GM19324 (cell line): ENCODE measurements at regions not wholly inside any gene's neighbourhood (a gene's known extent, or its start where the extent isn't known, plus 50 kb on each side); places are given as distances from the start of the nearest gene placed in this dataset.
"Not testable (repeated sequence)": the region's sequence is repeated elsewhere in the genome, so short reads cannot be mapped to it uniquely, and the experiment has no call there.

Experiments used
- ATAC-seq: cut with Tn5 transposase; IDR thresholded peaks from one replicate; pipeline ENCODE4 v1.9.1; 2021; ENCODE audit warnings: mild to moderate bottlenecking, moderate library complexity; ENCODE audit not compliant: unreplicated experiment, low FRiP score

DNA sequence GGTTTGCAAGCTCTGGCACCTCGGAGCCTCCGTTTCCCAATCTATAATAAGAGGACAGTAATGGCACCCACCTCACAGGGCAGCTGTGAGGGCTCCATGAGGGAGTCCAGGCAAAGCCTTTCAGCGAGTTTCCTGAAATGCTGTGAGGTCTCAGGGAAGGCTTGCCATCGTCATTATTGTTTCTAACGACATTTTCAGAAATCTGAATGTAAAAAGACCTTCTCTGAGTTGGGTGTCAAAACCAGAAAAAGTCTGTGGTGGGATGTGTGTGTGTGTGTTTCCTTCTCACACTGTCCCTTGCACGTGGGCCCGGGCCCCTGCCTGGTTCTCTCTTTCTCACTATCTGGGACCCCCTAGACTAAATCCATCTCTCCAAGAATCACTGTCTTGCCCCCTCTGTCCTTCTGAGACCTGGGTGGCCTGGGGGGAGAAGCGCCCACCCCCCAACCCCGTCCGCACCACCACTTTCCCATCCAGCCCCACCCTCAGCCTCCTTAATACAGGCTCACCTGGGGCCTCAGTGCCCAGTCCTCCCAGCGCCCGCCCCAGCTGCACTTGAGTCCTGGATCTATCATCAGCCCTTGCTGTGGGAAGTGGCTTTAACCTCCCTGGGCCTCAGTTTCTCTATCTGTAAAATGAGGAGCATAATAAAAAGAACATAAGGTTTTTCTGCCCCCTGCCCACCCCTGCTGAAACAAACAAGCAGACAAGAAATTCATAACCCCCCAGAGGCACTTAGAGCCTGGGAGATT is 180.3 kb downstream of the C9orf50 start:
- ATAC-seq: no peak

DNA sequence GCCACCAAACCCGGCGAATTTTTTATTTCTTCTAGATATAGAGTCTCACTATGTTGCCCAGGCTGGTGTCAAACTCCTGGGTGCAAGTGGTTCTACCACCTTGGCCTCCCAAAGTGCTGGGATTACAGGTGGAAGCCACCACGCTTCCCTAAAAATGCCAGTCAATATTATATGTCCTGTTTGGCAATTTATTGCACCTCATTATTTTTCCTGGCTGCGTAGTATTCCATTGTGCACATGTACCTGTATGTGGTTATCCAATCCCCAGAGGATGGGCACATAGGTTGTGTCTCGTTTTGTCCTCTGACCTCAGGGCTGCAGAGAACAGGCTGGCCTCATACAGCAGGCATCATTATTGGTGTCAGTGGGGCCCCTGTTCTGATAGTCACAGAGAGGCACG is 181.7 kb downstream of the C9orf50 start:
- no peak for ATAC-seq

DNA sequence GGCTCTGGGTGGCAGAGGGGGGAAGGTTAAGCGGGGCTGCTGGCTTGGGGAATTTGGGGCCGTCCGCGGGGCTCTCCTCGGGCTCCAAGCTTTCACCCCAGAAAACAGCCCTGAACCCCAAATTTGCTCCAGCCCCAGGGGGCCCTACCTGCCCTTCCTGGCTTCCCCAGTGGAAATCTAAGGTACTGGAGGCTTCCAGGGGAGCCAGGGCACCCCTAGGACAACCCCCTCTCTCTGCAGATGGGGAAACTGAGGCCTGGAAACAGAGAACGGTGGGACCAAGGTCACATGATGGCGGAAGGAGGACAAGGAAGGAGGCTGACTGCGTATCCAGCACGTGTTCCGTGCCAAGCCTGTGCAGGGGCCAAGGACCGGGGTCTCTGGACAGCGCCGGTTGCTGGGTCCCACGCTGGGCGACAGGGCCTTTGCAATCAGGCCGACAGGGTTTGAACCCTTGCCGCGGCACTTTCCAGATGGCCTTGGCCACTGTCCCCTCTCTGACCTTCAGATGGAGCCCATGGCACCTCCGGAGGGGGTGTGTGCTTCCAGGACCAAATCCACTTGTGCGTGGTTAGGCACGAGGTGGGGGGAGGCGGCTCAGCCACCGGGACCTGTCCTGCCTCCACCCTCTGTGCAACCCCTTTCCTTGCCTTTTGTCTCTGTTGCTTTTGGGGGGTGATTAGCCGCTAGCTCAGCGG is 183.1 kb downstream of the C9orf50 start:
- ATAC-seq: no peak

DNA sequence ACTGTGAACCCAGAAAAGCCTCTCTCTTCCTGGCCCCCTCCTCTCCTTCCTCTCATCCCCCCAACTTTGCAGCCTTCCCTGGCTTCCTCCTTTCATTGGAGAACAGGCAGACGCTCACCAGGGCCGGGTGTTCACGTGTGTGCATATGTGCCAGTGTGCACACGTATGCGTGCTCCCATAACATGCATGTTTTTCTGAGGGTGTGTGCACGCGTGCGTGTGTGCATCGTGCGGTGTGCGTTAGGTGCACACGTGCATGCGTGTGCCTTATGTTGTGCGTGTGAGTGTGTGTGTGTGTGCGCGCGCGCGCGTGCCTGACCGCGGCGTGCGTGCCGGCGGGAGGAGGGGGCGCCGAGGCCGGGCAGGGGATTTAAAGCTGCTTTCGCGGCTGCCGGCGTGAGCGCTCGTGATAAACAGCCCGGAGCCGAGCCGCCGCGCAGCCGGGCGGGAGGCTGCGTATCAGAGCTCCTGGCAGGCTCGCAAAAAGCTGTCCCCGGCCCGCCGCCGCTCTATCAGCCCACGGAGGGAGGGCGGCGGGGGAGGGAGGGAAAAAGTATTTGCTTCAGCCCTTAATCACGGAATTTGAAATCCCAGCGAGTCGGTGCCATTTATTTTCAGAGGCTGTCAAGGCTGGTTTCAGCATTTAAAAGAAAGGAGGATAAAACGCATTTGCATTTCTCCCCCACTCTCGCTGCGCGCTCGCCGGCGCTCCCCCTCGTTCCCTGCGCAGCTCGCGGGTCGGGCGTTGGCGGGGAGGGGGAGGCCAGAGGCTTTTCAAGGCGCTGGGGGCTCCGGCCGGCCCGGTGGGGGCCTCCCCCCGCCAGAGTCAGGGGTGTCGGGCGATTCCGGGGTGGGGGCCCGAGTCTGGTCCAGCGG is 183.9 kb downstream of the C9orf50 start:
- no peak for ATAC-seq

DNA sequence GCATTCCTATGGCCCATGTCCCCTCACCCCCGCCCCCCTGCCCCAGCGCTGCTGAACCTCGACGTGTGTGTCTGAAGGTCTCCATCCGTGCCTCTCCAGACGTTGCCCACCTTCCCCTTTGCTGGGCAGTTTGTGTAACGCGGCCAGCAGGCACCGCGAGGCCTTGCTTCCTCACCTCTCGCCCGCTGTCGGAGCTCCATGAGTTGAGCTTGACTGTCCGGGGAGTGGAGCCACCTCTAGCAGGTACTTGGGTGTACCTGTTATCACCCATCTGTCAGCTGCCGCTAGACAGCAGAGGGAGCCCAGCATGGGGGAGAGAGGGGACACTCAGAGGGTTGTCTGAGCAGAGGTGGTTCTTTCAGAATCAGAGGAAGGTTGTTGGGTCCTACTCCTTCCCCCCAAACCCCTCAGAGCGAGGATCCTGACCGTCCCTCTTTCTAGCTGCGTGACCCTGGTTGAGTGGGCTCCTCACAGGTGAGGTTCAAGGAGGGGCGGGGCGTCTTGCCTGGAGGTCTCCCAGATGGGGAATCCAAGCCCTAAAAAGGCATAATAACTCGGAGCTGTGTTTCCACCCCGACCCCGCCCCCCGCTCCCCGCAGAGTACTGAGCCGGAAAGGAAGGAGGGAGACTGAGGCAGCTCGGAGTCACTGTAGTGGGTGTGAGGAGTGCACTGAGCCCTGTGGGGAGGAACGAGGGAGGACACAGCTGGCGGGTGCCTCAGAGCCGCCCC is 184.7 kb downstream of the C9orf50 start:
- no peak for ATAC-seq

DNA sequence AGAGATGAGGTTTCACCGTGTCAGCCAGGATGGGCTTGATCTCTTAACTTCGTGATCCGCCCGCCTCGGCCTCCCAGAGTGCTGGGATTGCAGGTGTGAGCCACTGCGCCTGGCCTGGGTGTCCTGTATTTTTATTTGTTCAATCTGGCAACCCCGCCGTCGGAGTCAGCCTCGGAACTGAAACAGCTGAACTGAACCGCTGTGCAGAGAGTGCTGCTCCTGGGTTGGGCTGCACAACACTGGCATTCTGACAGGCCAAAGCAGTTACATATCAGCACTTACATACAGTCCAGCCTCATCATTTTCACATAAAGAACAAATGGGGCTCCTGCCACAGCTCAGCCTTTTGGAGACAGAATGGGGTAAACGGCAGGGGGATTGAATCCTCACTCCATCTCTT is 185.6 kb downstream of the C9orf50 start:
- ATAC-seq: no peak

DNA sequence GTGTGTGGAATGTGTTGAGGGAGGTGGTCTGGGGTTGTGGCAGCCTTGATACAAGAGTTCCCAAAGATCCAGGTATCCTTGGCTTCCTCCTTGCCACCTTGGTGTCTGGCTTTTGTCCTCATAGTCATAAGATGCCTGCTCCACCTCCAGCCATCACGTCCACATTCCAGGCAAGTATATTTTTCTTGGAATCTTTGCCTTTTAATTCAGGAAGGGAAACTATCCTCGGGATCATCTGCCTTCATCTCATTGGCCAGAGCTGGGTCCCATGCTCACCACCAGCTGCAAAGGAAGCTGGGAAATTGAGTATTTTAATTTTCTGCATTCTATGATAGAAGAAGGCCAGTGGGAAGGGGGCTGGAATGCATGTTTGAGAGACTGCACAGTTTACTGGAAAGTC is 186.7 kb downstream of the C9orf50 start:
- no peak for ATAC-seq

DNA sequence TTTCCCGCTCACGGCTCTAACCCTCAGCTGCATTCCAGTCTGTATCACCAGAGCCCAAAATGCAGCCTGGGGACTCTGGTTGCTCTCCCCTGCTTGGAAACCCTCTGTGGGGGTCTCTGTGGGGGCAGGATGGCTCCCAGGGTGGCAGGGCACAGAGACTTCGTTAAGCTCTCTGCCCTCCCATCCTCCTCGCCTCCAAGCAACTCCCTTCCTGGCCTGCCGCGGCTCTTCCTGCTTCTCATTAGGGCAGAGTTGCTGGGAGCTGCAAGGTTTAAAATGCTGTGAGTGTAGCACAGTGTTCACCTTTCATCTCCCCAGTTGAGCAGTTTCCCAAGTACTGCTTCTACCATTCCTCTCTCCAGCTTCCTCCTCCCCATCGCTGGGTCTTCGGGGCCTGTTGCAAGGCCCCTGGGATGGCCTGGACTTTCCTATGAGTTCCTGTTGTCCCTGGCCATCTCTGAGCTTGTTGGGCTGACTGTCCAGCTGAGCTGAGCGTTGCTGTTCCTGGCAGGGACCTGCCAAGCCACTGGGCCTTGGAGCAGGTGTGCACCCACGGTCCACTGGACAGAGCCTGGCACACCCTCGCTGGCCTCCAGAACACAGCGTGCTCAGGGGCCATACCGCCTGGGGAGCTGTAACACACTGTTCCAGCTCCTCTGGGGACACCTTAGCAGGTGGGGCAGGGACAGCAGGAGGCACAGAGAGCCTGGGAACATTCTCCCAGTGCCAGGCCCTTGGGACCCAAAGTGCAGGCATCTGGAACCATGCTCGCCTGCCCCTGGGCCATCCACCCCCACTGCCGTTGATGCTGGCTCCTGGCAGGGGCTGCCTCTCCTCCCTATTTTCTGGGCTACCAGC is 188.4 kb downstream of the C9orf50 start:
- no peak for ATAC-seq

DNA sequence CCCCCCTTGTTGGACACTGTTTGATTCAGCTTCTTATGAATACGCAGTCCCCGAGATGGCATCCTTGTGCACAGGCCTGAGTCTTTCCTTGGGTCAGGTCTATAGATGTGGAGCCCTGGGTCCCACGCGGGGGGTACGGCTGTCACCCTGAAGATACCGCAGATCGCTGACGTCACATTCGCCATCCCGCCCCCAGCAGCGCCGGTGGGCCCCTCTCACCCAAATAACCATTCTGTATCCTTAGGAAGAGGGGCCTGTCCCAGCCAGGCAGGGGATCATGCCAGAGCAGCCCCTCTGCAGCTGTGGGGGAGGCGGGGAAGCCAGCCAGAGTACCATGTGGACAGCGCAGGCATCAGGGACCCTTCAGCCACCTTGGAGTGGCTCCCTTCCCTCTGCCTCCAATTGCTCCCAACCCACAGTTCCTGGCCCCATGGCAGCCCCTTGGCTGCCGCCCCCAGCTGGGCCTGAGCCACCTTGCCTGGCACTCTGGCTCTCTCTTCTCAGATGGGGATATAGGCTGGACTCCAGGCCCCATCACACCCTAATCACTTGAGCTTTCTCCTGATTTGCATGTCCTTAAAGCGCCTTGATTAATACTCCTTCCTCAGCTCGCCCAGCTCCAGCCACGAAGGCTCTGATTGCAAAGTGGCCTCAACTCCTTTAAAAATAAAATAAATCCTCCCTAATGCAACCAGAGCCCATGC is 189.8 kb downstream of the C9orf50 start:
- ATAC-seq: no peak

DNA sequence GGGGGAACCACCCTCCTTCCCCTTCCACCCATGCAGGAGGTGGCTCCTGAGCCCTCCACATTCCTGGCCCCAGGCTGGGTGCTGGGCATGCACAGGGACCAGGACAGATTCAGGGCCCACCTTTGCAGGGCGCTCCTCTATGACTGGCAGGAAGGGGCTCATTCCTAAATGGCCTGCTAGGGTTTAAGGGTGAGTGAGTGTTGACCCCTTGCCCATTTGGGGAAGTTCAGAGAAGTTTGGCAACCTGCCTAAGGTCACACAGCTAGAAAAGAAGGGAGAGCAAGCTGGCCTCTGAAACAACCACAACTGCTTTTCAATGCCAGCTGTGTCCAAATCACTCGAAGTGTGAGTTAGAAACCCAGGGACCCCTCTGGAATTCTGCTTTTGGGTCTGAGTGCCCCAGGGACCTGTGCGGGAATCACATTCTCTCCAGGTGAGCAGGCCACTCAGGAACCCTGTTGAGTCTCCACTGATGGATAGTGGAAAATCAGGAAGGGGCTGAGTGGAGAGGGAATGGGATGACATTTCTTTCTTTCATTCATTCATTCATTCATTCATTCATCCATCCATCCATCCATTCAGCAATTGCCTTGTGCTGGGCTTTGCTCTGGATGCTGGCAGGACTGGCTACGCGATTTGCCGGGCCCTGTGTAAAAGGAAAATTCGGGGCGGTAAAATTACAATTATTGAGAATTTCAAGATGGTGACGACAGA is 191.9 kb downstream of the C9orf50 start:
- ATAC-seq: no peak

DNA sequence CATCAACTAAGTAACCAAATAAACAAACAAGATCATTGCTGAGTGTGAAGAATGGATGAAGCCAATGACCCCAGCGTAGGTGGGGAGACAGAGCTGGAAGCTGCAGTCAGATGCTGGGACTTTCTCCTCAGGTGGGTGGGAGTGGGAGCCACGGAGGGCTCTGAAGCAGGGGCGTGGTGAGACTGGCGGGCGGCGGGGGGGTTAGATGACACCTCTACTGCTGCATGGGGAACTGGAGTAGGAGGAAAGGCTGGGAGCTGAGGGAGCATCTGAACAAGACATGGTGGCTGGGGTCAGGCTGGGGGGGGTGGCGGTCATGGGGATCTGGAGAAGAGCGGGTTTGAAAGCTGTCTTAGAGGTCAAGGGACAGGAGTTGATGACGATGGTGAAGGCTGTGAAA is 193.8 kb downstream of the C9orf50 start:
- ATAC-seq: no peak

DNA sequence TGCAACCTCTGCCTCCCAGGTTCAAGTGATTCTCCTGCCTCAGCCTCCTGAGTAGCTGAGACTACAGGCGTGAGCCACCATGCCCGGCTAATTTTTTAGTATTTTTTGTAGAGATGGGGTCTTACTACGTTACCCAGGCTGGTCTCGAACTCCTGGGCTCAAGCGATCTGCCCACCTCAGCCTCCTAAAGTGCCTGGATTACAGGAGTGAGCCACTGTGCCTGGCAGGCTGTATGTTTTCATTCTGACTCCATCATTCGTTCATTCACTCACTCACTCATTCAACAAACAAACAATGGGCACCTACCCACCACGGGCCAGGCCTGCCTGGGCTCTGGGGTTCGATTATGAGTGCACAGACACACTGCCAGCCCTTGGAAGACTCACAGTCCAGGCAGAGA is 197.1 kb downstream of the C9orf50 start:
- ATAC-seq: not testable (repeated sequence)

DNA sequence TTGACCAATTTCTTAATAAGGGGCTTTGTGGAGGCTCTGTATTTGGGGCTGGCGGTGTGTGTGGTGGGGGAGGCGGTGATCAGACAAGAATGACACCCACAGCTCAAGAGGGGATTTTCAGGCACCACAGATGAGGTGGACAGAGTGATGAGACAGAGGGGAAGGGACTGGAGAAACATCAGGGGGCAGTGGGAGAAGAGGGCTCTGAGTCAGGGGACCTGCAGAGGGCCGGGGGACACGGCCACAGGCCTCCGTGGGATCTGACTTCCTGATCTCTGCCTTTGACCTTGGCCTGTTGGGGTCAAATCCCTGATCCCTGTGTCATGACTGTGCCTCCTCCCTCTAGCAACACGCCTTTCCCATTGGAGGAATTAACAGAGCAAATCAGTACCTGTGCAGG is 197.7 kb downstream of the C9orf50 start:
- ATAC-seq: no peak

DNA sequence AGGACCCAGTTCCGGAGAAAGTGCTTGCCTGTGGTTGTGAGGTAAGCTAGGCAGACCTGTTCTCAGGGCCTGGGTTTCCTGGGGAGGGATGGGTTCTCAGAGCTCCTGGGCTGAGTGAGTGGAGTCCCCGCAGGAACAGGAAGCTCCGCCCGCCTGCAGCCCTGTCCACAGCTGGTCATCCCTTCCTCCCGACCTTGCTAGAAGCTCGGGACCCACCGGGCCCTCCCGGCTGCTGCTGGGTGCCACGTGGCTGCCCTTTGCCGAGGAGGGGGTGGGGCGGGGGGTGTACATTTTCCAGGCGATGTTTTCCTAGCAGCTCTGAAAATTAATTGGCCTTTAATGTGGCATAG is 198.1 kb downstream of the C9orf50 start:
- ATAC-seq: no peak

DNA sequence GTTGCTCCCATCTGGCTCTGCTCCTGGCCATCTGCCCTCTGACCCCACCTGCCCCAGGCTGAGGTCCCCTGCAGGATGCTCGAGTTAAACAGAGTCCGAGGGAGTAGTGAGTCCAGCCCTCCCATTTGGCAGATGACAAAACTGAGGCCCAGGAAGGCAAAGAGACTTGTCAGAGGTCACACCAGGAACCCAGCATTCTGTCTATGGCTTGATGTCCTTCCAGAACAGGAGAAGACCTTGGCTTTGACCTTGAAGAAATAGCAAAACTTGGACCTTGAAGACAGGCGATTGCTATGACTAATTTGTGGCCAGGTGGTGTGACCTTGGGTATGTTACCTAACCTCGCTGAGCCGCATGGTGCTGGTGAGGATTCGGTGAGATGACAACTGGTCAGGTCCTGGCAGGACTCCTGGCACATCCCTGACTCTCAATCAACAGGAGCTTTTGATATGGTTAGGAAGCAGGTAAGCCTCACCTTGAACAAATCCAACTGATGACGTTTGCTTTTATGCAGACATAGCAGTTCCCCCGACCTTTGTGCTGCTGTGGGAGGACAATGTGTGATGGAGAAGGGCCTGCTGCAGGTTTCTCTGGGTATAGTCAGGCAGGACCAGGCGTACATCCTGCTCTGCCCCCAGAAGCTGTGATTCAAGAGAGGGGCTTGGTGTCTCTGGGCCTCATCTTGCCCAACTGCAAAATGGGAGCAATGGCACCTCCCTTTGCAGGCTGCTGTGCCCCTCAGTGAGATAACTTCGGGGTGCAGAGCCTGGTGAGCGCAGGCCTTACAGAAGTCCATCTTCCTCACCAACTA is 198.7 kb downstream of the C9orf50 start:
- ATAC-seq: no peak

DNA sequence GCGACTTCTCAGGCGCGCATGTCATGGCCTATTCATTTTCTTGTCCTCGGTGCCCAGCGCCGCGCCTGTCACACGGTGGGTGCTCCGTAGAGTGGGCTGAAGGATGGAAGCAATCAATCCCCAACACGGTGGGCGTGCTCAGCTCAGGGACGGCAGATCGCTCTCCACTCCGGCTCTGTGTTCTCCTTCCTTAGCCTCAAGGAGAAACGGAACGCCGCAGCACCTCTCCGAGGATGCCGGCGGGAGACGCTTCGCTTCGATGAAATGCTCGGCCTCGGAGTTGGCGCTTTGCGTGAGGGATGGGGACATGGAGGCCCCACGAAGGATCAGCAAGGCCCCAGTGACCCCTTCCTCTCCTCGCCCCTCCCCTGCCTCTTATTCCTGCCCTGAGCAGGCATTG is 199.5 kb downstream of the C9orf50 start:
- no peak for ATAC-seq

DNA sequence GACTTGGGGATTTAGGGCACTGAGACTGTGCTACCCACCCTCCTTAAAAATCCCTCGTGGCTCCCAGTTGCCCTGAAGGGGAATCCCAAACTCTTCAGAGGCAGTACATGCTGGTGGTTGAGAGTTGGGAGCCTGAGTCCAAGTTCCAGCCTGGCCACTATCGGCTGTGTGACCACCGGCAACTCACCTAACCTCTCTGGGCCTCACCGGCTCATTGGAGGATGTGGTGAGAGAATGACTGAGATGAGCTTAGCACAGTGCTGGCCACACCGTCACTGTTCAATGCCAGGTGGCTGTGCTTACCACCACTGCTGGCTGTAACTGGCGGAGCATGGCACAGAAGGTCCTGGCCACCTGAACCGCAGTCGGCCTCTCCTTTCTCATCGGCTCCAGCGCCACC is 200.2 kb downstream of the C9orf50 start:
- ATAC-seq: no peak

DNA sequence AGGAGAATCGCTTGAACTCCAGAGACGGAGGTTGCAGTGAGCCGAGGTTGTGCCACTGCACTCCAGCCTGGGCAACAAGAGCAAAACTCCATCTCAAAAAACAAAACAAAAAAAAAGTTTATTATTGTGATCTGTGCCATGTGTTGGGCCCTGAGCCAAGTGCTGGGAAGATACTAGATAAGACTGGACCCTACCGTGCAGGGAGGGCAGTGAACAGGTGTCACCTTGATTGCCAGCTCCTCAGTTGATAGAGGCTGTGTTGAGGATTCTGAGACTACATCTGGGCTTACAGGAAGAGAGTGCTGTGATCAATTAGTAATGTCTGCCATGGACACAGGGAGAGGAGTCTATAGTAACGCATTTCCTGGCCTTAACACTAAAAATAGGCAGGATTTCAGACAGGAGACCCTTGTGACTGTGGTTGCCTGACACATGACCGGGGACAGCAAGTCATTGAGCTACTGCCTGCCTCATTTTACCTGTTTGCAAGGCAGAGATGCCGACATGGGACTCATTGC is 201.5 kb downstream of the C9orf50 start:
- ATAC-seq: no peak
